ENCODE measurements at regions not wholly inside any gene's neighbourhood (a gene's known extent, or its start where the extent isn't known, plus 50 kb on each side); places are given as distances from the start of the nearest gene placed in this dataset.

- Mint-ChIP-seq H3K4me3 (no peak overlapping the region), H3K4me1 (peaks cover 9% of the 10 kb centered on the region), H3K9me3 (no peaks in the 10 kb centered on the region), H3K27me3 (ENCODE audit: insufficient read depth) (peaks cover 3% of the 10 kb centered on the region), H3K36me3 (ENCODE audit: low read depth) (no peaks in the 10 kb centered on the region), H3K27ac (no peak overlapping the region)
- TF ChIP-seq, protein P1, sequence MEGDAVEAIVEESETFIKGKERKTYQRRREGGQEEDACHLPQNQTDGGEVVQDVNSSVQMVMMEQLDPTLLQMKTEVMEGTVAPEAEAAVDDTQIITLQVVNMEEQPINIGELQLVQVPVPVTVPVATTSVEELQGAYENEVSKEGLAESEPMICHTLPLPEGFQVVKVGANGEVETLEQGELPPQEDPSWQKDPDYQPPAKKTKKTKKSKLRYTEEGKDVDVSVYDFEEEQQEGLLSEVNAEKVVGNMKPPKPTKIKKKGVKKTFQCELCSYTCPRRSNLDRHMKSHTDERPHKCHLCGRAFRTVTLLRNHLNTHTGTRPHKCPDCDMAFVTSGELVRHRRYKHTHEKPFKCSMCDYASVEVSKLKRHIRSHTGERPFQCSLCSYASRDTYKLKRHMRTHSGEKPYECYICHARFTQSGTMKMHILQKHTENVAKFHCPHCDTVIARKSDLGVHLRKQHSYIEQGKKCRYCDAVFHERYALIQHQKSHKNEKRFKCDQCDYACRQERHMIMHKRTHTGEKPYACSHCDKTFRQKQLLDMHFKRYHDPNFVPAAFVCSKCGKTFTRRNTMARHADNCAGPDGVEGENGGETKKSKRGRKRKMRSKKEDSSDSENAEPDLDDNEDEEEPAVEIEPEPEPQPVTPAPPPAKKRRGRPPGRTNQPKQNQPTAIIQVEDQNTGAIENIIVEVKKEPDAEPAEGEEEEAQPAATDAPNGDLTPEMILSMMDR (conservative IDR thresholded peaks at IDR 0.05): no peak
- 90 to 92% methylated on average over 4 of the region's 4 CpGs for WGBS, 2 experiments (ENCODE audit: insufficient coverage in 1 of 2, insufficient read length in 1 of 2)
- DNase-seq: no peak
- Histone ChIP-seq H3K27ac (ENCODE audit: low read depth, low read length) (no peak overlapping the region), H3K9ac (ENCODE audit: extremely low read depth, low read length, poor library complexity, severe bottlenecking) (no peak overlapping the region), H3K36me3 (ENCODE audit: control insufficient read depth, insufficient read depth, low read length) (no peaks in the 10 kb centered on the region), H3K4me1 (ENCODE audit: control insufficient read depth, insufficient read depth, low read length) (peaks cover 3% of the 10 kb centered on the region), H3K27me3 (ENCODE audit: control insufficient read depth, insufficient read depth, low read length, poor library complexity, severe bottlenecking) (no peaks in the 10 kb centered on the region), H3K4me3 (ENCODE audit: low read length) (no peak overlapping the region), H3K9me3 (ENCODE audit: control insufficient read depth, low read length) (no peaks in the 10 kb centered on the region)
These were observed 98.0 kb downstream of the SYF2 start for GRCh38 chr1:25134307-25134706.

- no peaks in the 10 kb centered on the region for H3K36me3 Mint-ChIP-seq (ENCODE audit: low read depth)
- H3K27ac Mint-ChIP-seq: no peak overlapping the region
- H3K9me3 Mint-ChIP-seq: no peaks in the 10 kb centered on the region
- no peak for DNase-seq
- Histone ChIP-seq H3K9me3 (ENCODE audit: control insufficient read depth, low read length) (no peaks in the 10 kb centered on the region), H3K27ac (ENCODE audit: low read depth, low read length) (no peak overlapping the region), H3K36me3 (ENCODE audit: control insufficient read depth, insufficient read depth, low read length) (no peaks in the 10 kb centered on the region), H3K4me1 (ENCODE audit: control insufficient read depth, insufficient read depth, low read length) (peaks cover 3% of the 10 kb centered on the region), H3K27me3 (ENCODE audit: control insufficient read depth, insufficient read depth, low read length, poor library complexity, severe bottlenecking) (no peaks in the 10 kb centered on the region), H3K4me3 (ENCODE audit: low read length) (no peak overlapping the region), H3K9ac (ENCODE audit: extremely low read depth, low read length, poor library complexity, severe bottlenecking) (no peak overlapping the region)
- TF ChIP-seq, protein P1 (conservative IDR thresholded peaks at IDR 0.05): no peak
- H3K27me3 Mint-ChIP-seq (ENCODE audit: insufficient read depth): peaks cover 2% of the 10 kb centered on the region
- peaks cover 3% of the 10 kb centered on the region for H3K4me1 Mint-ChIP-seq
- H3K4me3 Mint-ChIP-seq: no peak overlapping the region
- 89 to 94% methylated on average over 4 of the region's 4 CpGs for WGBS, 2 experiments (ENCODE audit: insufficient coverage in 1 of 2, insufficient read length in 1 of 2)
These were observed 100.5 kb downstream of the SYF2 start for GRCh38 chr1:25131794-25132193.

GRCh38 chr1:25130895-25131294, 101.4 kb downstream of the SYF2 start:
- no peak overlapping the region for H3K27ac Mint-ChIP-seq
- peaks cover 3% of the 10 kb centered on the region for H3K4me1 ChIP-seq (ENCODE audit: control insufficient read depth, insufficient read depth, low read length)

More at GRCh38 chr1:25130895-25131294, 101.4 kb downstream of the SYF2 start:
- H3K27me3 Mint-ChIP-seq (ENCODE audit: insufficient read depth): peaks cover 2% of the 10 kb centered on the region
- H3K4me1 Mint-ChIP-seq: peaks cover 3% of the 10 kb centered on the region
- Histone ChIP-seq H3K27me3 (ENCODE audit: control insufficient read depth, insufficient read depth, low read length, poor library complexity, severe bottlenecking) (no peaks in the 10 kb centered on the region), H3K27ac (ENCODE audit: low read depth, low read length) (no peak overlapping the region), H3K36me3 (ENCODE audit: control insufficient read depth, insufficient read depth, low read length) (no peaks in the 10 kb centered on the region), H3K4me3 (ENCODE audit: low read length) (no peak overlapping the region), H3K9me3 (ENCODE audit: control insufficient read depth, low read length) (no peaks in the 10 kb centered on the region), H3K9ac (ENCODE audit: extremely low read depth, low read length, poor library complexity, severe bottlenecking) (no peak overlapping the region)
- no peaks in the 10 kb centered on the region for H3K9me3 Mint-ChIP-seq
- DNase-seq: no peak
- no peaks in the 10 kb centered on the region for H3K36me3 Mint-ChIP-seq (ENCODE audit: low read depth)
- TF ChIP-seq, protein P1 (conservative IDR thresholded peaks at IDR 0.05): no peak
- 80 to 92% methylated on average over 1 to 5 of the region's 5 CpGs for WGBS, 2 experiments (ENCODE audit: insufficient coverage in 1 of 2, insufficient read length in 1 of 2)
- H3K4me3 Mint-ChIP-seq: no peak overlapping the region
